Spleen (tissue), 11 donors: ENCODE measurements at regions not wholly inside any gene's neighbourhood (a gene's known extent, or its start where the extent isn't known, plus 50 kb on each side); places are given as distances from the start of the nearest gene placed in this dataset.

Experiments used
- DNase-seq: peaks from one replicate; pipeline ENCODE4 v3.0.0-alpha.2; 2020
- H3K27ac ChIP-seq, 8 donors: fragments of 200-600 bp; sonication (generic) in 7 of 8; 1 replicate in 4 of 8; 2 replicates in 4 of 8; pipeline versions ENCODE4 v1.5.0 to v1.8.0; 2016 to 2021; ENCODE audit warnings: inconsistent platforms in 4 of 8, mild to moderate bottlenecking in 4 of 8, moderate library complexity in 1 of 8
- H3K27me3 ChIP-seq, 7 donors: fragments of 200-600 bp; sonication (generic) in 6 of 7; replicated peaks in 1 of 7; 1 replicate in 4 of 7; 2 replicates in 3 of 7; pipeline versions ENCODE4 v1.5.0 to v1.8.0; 2016 to 2021; ENCODE audit warnings: inconsistent platforms in 3 of 7, mild to moderate bottlenecking in 1 of 7
- H3K36me3 ChIP-seq, 6 donors: fragments of 200-600 bp; sonication (generic) in 5 of 6; 1 replicate in 4 of 6; 2 replicates in 2 of 6; pipeline versions ENCODE4 v1.5.0 to v1.8.0; 2016 to 2021; ENCODE audit warnings: inconsistent platforms in 2 of 6
- H3K4me1 ChIP-seq, 6 donors: fragments of 200-600 bp; sonication (generic) in 5 of 6; 1 replicate in 3 of 6; 2 replicates in 3 of 6; pipeline versions ENCODE4 v1.5.0 to v1.8.0; 2016 to 2021; ENCODE audit warnings: inconsistent platforms in 3 of 6
- H3K4me3 ChIP-seq, 8 donors: fragments of 200-600 bp; sonication (generic) in 7 of 8; 1 replicate in 4 of 8; 2 replicates in 4 of 8; pipeline versions ENCODE4 v1.5.0 to v1.8.0; 2016 to 2021; ENCODE audit warnings: inconsistent platforms in 4 of 8, mild to moderate bottlenecking in 4 of 8, moderate library complexity in 2 of 8
- H3K9me3 ChIP-seq, 8 donors: fragments of 200-600 bp; sonication (generic) in 7 of 8; 1 replicate in 4 of 8; 2 replicates in 4 of 8; pipeline versions ENCODE4 v1.5.0 to v1.8.0; 2016 to 2021; ENCODE audit warnings: inconsistent platforms in 4 of 8
- CTCF ChIP-seq, 11 experiments: fragments of 200-600 bp in 7 of 11; fragments of 450-650 bp in 4 of 11; sonication (generic) in 4 of 11; IDR thresholded peaks in 8 of 11; conservative IDR thresholded peaks in 3 of 11; 1 replicate in 7 of 11; 2 replicates in 4 of 11; pipeline versions ENCODE4 v1.4.0 to v1.8.0; 2016 to 2021; ENCODE audit warnings: antibody characterized with exemption in 11 of 11, inconsistent platforms in 4 of 11, mild to moderate bottlenecking in 1 of 11
- POLR2A ChIP-seq, 3 donors: fragments of 450-650 bp; IDR thresholded peaks; one replicate each; pipeline ENCODE4 v1.5.1; 2017; ENCODE audit warnings: antibody characterized with exemption in 3 of 3, mild to moderate bottlenecking in 1 of 3
- POLR2AphosphoS5 ChIP-seq, 3 donors: sonication (generic); formaldehyde crosslinking; IDR thresholded peaks; one replicate each; pipeline ENCODE4 v1.5.1; 2017; ENCODE audit warnings: antibody characterized with exemption in 3 of 3
- WGBS, 5 donors: extraction: QIAGEN DNeasy Blood & Tissue Kit in 3 of 5; methylation state at CpG; one replicate each; pipeline versions ENCODE4 v1.1.5 to v1.1.7; 2013 to 2018; 5-methylcytosine and 5-hydroxymethylcytosine counted together
- intact Hi-C: fragments of 100-400 bp; cut with DNase I; formaldehyde crosslinking; loops from one replicate; pipeline ENCODE4 v1.15.0; 2023; ENCODE audit warnings: low total_unique reads
- donor health status: healthy with polysubstance abuse.
- donor health status: DM: no; HTN: no; CAD: no; lungs with moderate emphysema.
- donor health status: DM: no; HTN: no; CAD: no.
- donor health status: Bipolar disorder and iron deficiency.
- donor health status: healthy.
- donor health status: DM: no; HTN: no; CAD: no.
- donor health status: DM: yes; HTN: yes; CAD: no.

GRCh38 chr16:54361246-54361645 is 74.7 kb upstream of the IRX3 start:
- TF ChIP-seq POLR2A (IDR thresholded peaks at IDR 0.05) (no peak), POLR2AphosphoS5 (IDR thresholded peaks at IDR 0.05) (no peak), CTCF (IDR thresholded peaks at IDR 0.05 in 8 of 11, conservative IDR thresholded peaks at IDR 0.05 in 3 of 11) (no peak)
- H3K36me3 ChIP-seq = no peaks in the 10 kb centered on the region
- peaks cover 0 to 65% (median 0%) of the 10 kb centered on the region in 7 donors for H3K27me3 ChIP-seq
- intact Hi-C loops = no loop called here
- H3K4me1 ChIP-seq = no peaks in the 10 kb centered on the region
- no peak overlapping the region for H3K4me3 ChIP-seq
- no peak for DNase-seq
- H3K9me3 ChIP-seq = no peaks in the 10 kb centered on the region
- 7 to 19% (median 11%) methylated on average over 1 of the region's 1 CpG for WGBS, 5 donors
- no peak overlapping the region for H3K27ac ChIP-seq

GRCh38 chr16:54360681-54361080 is 74.1 kb upstream of the IRX3 start:
- Histone ChIP-seq H3K4me1 (no peaks in the 10 kb centered on the region), H3K4me3 (no peak overlapping the region), H3K9me3 (peaks cover 0 to 2% (median 0%) of the 10 kb centered on the region in 8 donors), H3K36me3 (no peaks in the 10 kb centered on the region), H3K27ac (no peak overlapping the region), H3K27me3 (peaks cover 0 to 62% (median 0%) of the 10 kb centered on the region in 7 donors)
- TF ChIP-seq POLR2AphosphoS5 (IDR thresholded peaks at IDR 0.05) (no peak), CTCF (IDR thresholded peaks at IDR 0.05 in 8 of 11, conservative IDR thresholded peaks at IDR 0.05 in 3 of 11) (no peak), POLR2A (IDR thresholded peaks at IDR 0.05) (no peak)
- intact Hi-C loops = no loop called here
- DNase-seq = no peak
- 26 to 35% (median 31%) methylated on average over 5 of the region's 5 CpGs for WGBS, 5 donors

- Histone ChIP-seq H3K4me3 (no peak overlapping the region), H3K27ac (no peak overlapping the region), H3K27me3 (peaks cover 0 to 62% (median 0%) of the 10 kb centered on the region in 7 donors), H3K36me3 (no peaks in the 10 kb centered on the region), H3K4me1 (no peaks in the 10 kb centered on the region), H3K9me3 (peaks cover 0 to 13% (median 8%) of the 10 kb centered on the region in 8 donors)
- intact Hi-C loops = no loop called here
- DNase-seq = no peak
- no peak for TF ChIP-seq POLR2A (IDR thresholded peaks at IDR 0.05)
- no peak for TF ChIP-seq POLR2AphosphoS5 (IDR thresholded peaks at IDR 0.05)
- TF ChIP-seq CTCF (IDR thresholded peaks at IDR 0.05 in 8 of 11, conservative IDR thresholded peaks at IDR 0.05 in 3 of 11) = no peak
- 68 to 78% (median 70%) methylated on average over 4 to 5 of the region's 5 CpGs for WGBS, 5 donors
Measured at GRCh38 chr16:54359555-54359954, 73.0 kb upstream of the IRX3 start.

GRCh38 chr16:54359081-54359480 is 72.5 kb upstream of the IRX3 start:
- H3K9me3 ChIP-seq = peaks cover 0 to 18% (median 10%) of the 10 kb centered on the region in 8 donors
- TF ChIP-seq CTCF (IDR thresholded peaks at IDR 0.05 in 8 of 11, conservative IDR thresholded peaks at IDR 0.05 in 3 of 11) (no peak), POLR2A (IDR thresholded peaks at IDR 0.05) (no peak), POLR2AphosphoS5 (IDR thresholded peaks at IDR 0.05) (no peak)
- intact Hi-C loops = no loop called here
- H3K27ac ChIP-seq = no peak overlapping the region
- DNase-seq = no peak
- 63 to 78% (median 71%) methylated on average over 9 of the region's 9 CpGs for WGBS, 5 donors
- peaks cover 0 to 62% (median 0%) of the 10 kb centered on the region in 7 donors for H3K27me3 ChIP-seq
- no peaks in the 10 kb centered on the region for H3K4me1 ChIP-seq
- no peaks in the 10 kb centered on the region for H3K36me3 ChIP-seq
- H3K4me3 ChIP-seq = no peak overlapping the region
